ENCODE measurements at regions not wholly inside any gene's neighbourhood (a gene's known extent, or its start where the extent isn't known, plus 50 kb on each side); places are given as distances from the start of the nearest gene placed in this dataset.
"Not testable (repeated sequence)": the region's sequence is repeated elsewhere in the genome, so short reads cannot be mapped to it uniquely, and the experiment has no call there.

- no peak overlapping the region for H3K27ac Mint-ChIP-seq (ENCODE audit: low read depth, unreplicated experiment)
- intact Hi-C loops (cut with micrococcal nuclease) = no loop called here
- BruUV-seq (replicated peaks) = no TSS peak
- no peak for TF ChIP-seq CTCF (IDR thresholded peaks at IDR 0.05; ENCODE audit: unreplicated experiment)
- no peaks in the 10 kb centered on the region for H3K27me3 Mint-ChIP-seq (ENCODE audit: insufficient read depth, unreplicated experiment)
- no peak overlapping the region for H3K4me3 Mint-ChIP-seq (ENCODE audit: unreplicated experiment)
- peaks cover 6% of the 10 kb centered on the region for H3K36me3 Mint-ChIP-seq (ENCODE audit: insufficient read depth, unreplicated experiment)
- ChIA-PET CTCF (no interaction called here), POLR2A (no interaction called here)
- H3K4me1 Mint-ChIP-seq (ENCODE audit: insufficient read depth, unreplicated experiment) = no peaks in the 10 kb centered on the region
- no peak for DNase-seq (ENCODE audit: unreplicated experiment)
- no peaks in the 10 kb centered on the region for H3K9me3 Mint-ChIP-seq (ENCODE audit: unreplicated experiment)
Observed at GRCh38 chr6:6952484-6952883, 155.3 kb upstream of the RREB1 start.

GRCh38 chr6:6952927-6953326 is 154.8 kb upstream of the RREB1 start:
- H3K27ac Mint-ChIP-seq (ENCODE audit: low read depth, unreplicated experiment); BruUV-seq (replicated peaks); DNase-seq (ENCODE audit: unreplicated experiment); H3K9me3 Mint-ChIP-seq (ENCODE audit: unreplicated experiment); CTCF ChIA-PET; intact Hi-C loops (cut with micrococcal nuclease); H3K4me3 Mint-ChIP-seq (ENCODE audit: unreplicated experiment); H3K27me3 Mint-ChIP-seq (ENCODE audit: insufficient read depth, unreplicated experiment); H3K4me1 Mint-ChIP-seq (ENCODE audit: insufficient read depth, unreplicated experiment); H3K36me3 Mint-ChIP-seq (ENCODE audit: insufficient read depth, unreplicated experiment): not testable (repeated sequence)
- POLR2A ChIA-PET = interaction anchor here (0.6 kb wide), 1 partner anchor 16 kb away, joined by 3 read pairs; no protein-coding TSS in a partner anchor

GRCh38 chr6:6960571-6961251 is 147.1 kb upstream of the RREB1 start:
- TF ChIP-seq CTCF (IDR thresholded peaks at IDR 0.05; ENCODE audit: unreplicated experiment) = no peak
- ChIA-PET POLR2A (no interaction called here), CTCF (interaction anchor here (0.6 kb wide), 1 partner anchor 65 kb away, joined by 3 read pairs; no protein-coding TSS in a partner anchor)
- Mint-ChIP-seq H3K27ac (ENCODE audit: low read depth, unreplicated experiment) (no peak overlapping the region), H3K4me1 (ENCODE audit: insufficient read depth, unreplicated experiment) (no peaks in the 10 kb centered on the region), H3K27me3 (ENCODE audit: insufficient read depth, unreplicated experiment) (no peaks in the 10 kb centered on the region), H3K36me3 (ENCODE audit: insufficient read depth, unreplicated experiment) (no peaks in the 10 kb centered on the region), H3K9me3 (ENCODE audit: unreplicated experiment) (no peaks in the 10 kb centered on the region), H3K4me3 (ENCODE audit: unreplicated experiment) (no peak overlapping the region)
- BruUV-seq (replicated peaks) = no TSS peak
- intact Hi-C loops (cut with micrococcal nuclease) = no loop called here
- DNase-seq (ENCODE audit: unreplicated experiment) = no peak

- ChIA-PET CTCF (no interaction called here), POLR2A (no interaction called here)
- Mint-ChIP-seq H3K27me3 (ENCODE audit: insufficient read depth, unreplicated experiment) (no peaks in the 10 kb centered on the region), H3K9me3 (ENCODE audit: unreplicated experiment) (no peaks in the 10 kb centered on the region), H3K36me3 (ENCODE audit: insufficient read depth, unreplicated experiment) (no peaks in the 10 kb centered on the region), H3K4me1 (ENCODE audit: insufficient read depth, unreplicated experiment) (no peaks in the 10 kb centered on the region), H3K27ac (ENCODE audit: low read depth, unreplicated experiment) (no peak overlapping the region), H3K4me3 (ENCODE audit: unreplicated experiment) (no peak overlapping the region)
- no peak for TF ChIP-seq CTCF (IDR thresholded peaks at IDR 0.05; ENCODE audit: unreplicated experiment)
- intact Hi-C loops (cut with micrococcal nuclease) = no loop called here
- DNase-seq (ENCODE audit: unreplicated experiment) = no peak
- no TSS peak for BruUV-seq (replicated peaks)
Observed at GRCh38 chr6:6962086-6962485, 145.7 kb upstream of the RREB1 start.

GRCh38 chr6:6962699-6963098 is 145.1 kb upstream of the RREB1 start:
- no peak for DNase-seq (ENCODE audit: unreplicated experiment)
- no peak for TF ChIP-seq CTCF (IDR thresholded peaks at IDR 0.05; ENCODE audit: unreplicated experiment)
- Mint-ChIP-seq H3K4me1 (ENCODE audit: insufficient read depth, unreplicated experiment) (no peaks in the 10 kb centered on the region), H3K27me3 (ENCODE audit: insufficient read depth, unreplicated experiment) (no peaks in the 10 kb centered on the region), H3K36me3 (ENCODE audit: insufficient read depth, unreplicated experiment) (no peaks in the 10 kb centered on the region), H3K9me3 (ENCODE audit: unreplicated experiment) (no peaks in the 10 kb centered on the region), H3K27ac (ENCODE audit: low read depth, unreplicated experiment) (no peak overlapping the region), H3K4me3 (ENCODE audit: unreplicated experiment) (no peak overlapping the region)
- ChIA-PET CTCF (interaction anchor here (0.6 kb wide), 1 partner anchor 511 kb away, joined by 3 read pairs; no protein-coding TSS in a partner anchor), POLR2A (no interaction called here)
- intact Hi-C loops (cut with micrococcal nuclease) = no loop called here
- no TSS peak for BruUV-seq (replicated peaks)

GRCh38 chr6:6963390-6963789 is 144.4 kb upstream of the RREB1 start:
- BruUV-seq (replicated peaks); POLR2A ChIA-PET; H3K27me3 Mint-ChIP-seq (ENCODE audit: insufficient read depth, unreplicated experiment); H3K27ac Mint-ChIP-seq (ENCODE audit: low read depth, unreplicated experiment); CTCF ChIA-PET; H3K36me3 Mint-ChIP-seq (ENCODE audit: insufficient read depth, unreplicated experiment); H3K4me1 Mint-ChIP-seq (ENCODE audit: insufficient read depth, unreplicated experiment); H3K9me3 Mint-ChIP-seq (ENCODE audit: unreplicated experiment); H3K4me3 Mint-ChIP-seq (ENCODE audit: unreplicated experiment); intact Hi-C loops (cut with micrococcal nuclease); DNase-seq (ENCODE audit: unreplicated experiment): not testable (repeated sequence)

Data from MCF 10A (cell line).